Ovary (tissue), 3 donors: ENCODE measurements at regions not wholly inside any gene's neighbourhood (a gene's known extent, or its start where the extent isn't known, plus 50 kb on each side); places are given as distances from the start of the nearest gene placed in this dataset.

Source experiments
- POLR2A ChIP-seq: fragments of 450-650 bp; IDR thresholded peaks from one replicate; pipeline ENCODE4 v1.6.1; 2017; ENCODE audit warnings: antibody characterized with exemption, mild to moderate bottlenecking, moderate library complexity
- TF ChIP-seq, protein P1 (sequence below), 3 donors: fragments of 450-650 bp in 2 of 3; fragments of 200-600 bp in 1 of 3; IDR thresholded peaks; one replicate each; pipeline versions ENCODE4 v1.5.1 to v1.8.0; 2016 to 2022; ENCODE audit warnings: antibody characterized with exemption in 3 of 3, mild to moderate bottlenecking in 1 of 3
- donor health status: DM: no; HTN: no; CAD: no.

DNA sequence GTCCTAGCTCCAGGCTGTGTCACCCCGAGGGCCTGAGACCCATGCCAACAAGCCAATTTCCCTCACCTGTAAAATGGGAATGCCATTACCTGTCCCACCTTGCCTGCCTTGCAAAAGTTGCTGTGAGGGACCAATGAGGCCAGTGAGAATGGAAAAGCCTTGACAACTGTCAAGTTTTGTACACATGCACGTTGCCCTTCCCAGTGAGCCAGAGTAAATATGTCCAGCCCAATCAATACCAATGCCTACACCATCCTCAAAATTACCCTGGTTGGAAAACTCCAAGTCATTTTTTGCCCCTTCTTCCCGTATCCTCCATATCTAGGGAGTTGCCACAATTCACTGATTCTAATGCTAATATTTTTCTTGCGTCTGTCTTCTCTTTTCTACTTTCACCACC lies 73.5 kb upstream of the RASGRF1 start:
- TF ChIP-seq, protein P1, sequence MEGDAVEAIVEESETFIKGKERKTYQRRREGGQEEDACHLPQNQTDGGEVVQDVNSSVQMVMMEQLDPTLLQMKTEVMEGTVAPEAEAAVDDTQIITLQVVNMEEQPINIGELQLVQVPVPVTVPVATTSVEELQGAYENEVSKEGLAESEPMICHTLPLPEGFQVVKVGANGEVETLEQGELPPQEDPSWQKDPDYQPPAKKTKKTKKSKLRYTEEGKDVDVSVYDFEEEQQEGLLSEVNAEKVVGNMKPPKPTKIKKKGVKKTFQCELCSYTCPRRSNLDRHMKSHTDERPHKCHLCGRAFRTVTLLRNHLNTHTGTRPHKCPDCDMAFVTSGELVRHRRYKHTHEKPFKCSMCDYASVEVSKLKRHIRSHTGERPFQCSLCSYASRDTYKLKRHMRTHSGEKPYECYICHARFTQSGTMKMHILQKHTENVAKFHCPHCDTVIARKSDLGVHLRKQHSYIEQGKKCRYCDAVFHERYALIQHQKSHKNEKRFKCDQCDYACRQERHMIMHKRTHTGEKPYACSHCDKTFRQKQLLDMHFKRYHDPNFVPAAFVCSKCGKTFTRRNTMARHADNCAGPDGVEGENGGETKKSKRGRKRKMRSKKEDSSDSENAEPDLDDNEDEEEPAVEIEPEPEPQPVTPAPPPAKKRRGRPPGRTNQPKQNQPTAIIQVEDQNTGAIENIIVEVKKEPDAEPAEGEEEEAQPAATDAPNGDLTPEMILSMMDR (IDR thresholded peaks at IDR 0.05), result no peak
- TF ChIP-seq POLR2A, result no peak
